Panc1 (cell line): ENCODE measurements at regions not wholly inside any gene's neighbourhood (a gene's known extent, or its start where the extent isn't known, plus 50 kb on each side); places are given as distances from the start of the nearest gene placed in this dataset.

Experiments
- ATAC-seq: fragments of 200-7000 bp; cut with Tn5 transposase; 2 replicates; pipeline ENCODE4 v1.9.1; 2020; ENCODE audit warnings: mild to moderate bottlenecking, moderate library complexity
- BruUV-seq: library from RNA; stranded (reverse); fragments of 400-500 nt; replicated peaks from 2 replicates; lab custom pipeline; 2021; lab: Mats Ljungman, UMichigan
- CTCF ChIA-PET: fragments of 300-600 bp; sonication (Branson Sonifier 250); formaldehyde crosslinking; loops from one replicate; lab custom pipeline; 2022; ENCODE audit warnings: antibody characterized with exemption; lab: Charles Lee
- POLR2A ChIA-PET: fragments of 300-600 bp; sonication (Branson Sonifier 250); formaldehyde crosslinking; loops from one replicate; lab custom pipeline; 2022; ENCODE audit warnings: antibody characterized with exemption; lab: Charles Lee
- DNase-seq: peaks from one replicate; pipeline ENCODE4 v3.0.0-alpha.2; 2010; ENCODE audit warnings: low read depth, low spot score
- H3K27ac ChIP-seq: 2 replicates; pipeline ENCODE4 v1.5.1; 2011; ENCODE audit warnings: mild to moderate bottlenecking, low read length, inconsistent platforms
- H3K27me3 ChIP-seq: fragments of 200-500 bp; sonication (Bioruptor generic); 2 replicates; pipeline ENCODE4 v1.6.0; 2014; ENCODE audit warnings: low read length, inconsistent platforms; ENCODE audit not compliant: control insufficient read depth, insufficient read depth
- H3K36me3 ChIP-seq: fragments of 200-500 bp; sonication (Bioruptor generic); 2 replicates; pipeline ENCODE4 v1.5.1; 2014; ENCODE audit warnings: inconsistent platforms, mild to moderate bottlenecking, low read length, moderate library complexity; ENCODE audit not compliant: control insufficient read depth, insufficient read depth
- H3K4me1 ChIP-seq: 2 replicates; pipeline ENCODE4 v1.5.1; 2011; ENCODE audit warnings: inconsistent platforms, mild to moderate bottlenecking, low read length, moderate library complexity; ENCODE audit not compliant: control insufficient read depth, insufficient read depth
- H3K4me3 ChIP-seq, 2 experiments: 2 replicates each; pipeline ENCODE4 v1.5.1; 2011 to 2012; ENCODE audit warnings: low read depth in 2 of 2, low read length in 2 of 2, mild to moderate bottlenecking in 2 of 2, inconsistent platforms in 1 of 2, moderate library complexity in 1 of 2
- H3K9me3 ChIP-seq: fragments of 200-500 bp; sonication (Bioruptor generic); 2 replicates; pipeline ENCODE4 v1.5.1; 2014; ENCODE audit warnings: low read depth, mild to moderate bottlenecking, inconsistent platforms, low read length, moderate library complexity; ENCODE audit not compliant: control insufficient read depth, insufficient read depth
- CTCF ChIP-seq: fragments of 450-650 bp; IDR thresholded peaks from 2 replicates; pipeline ENCODE4 v1.5.1; 2017; ENCODE audit warnings: mild to moderate bottlenecking
- POLR2AphosphoS5 ChIP-seq: IDR thresholded peaks from 2 replicates; pipeline ENCODE4 v1.6.1; 2012; ENCODE audit warnings: mild to moderate bottlenecking, low read depth, low read length, moderate library complexity
- REST ChIP-seq, 2 experiments: IDR thresholded peaks; 2 replicates each; pipeline ENCODE4 v1.6.1; 2011 to 2012; ENCODE audit warnings: low read depth in 2 of 2, control low read depth in 1 of 2, low read length in 1 of 2, mild to moderate bottlenecking in 1 of 2, moderate library complexity in 1 of 2; ENCODE audit not compliant: insufficient read depth in 1 of 2
- SIN3A ChIP-seq: IDR thresholded peaks from 2 replicates; pipeline ENCODE4 v1.6.1; 2012; ENCODE audit warnings: low read depth, mild to moderate bottlenecking, low read length, moderate library complexity, borderline replicate concordance; ENCODE audit not compliant: insufficient read depth
- TCF7L2 ChIP-seq: IDR thresholded peaks from 2 replicates; pipeline ENCODE4 v1.6.1; 2011; ENCODE audit warnings: mild to moderate bottlenecking, low read depth, low read length, inconsistent platforms
- in situ Hi-C: cut with HindIII; loops from 2 replicates; pipeline ENCODE4 v1.10.0; 2016; ENCODE audit warnings: low sequenced_read_pairs, low pct_unique_long_range_greater_than_20kb
- intact Hi-C: fragments of 100-400 bp; cut with micrococcal nuclease; formaldehyde crosslinking; loops from one replicate; pipeline ENCODE4 v1.10.0; 2022; ENCODE audit not compliant: unreplicated experiment

GRCh38 chr1:68330391-68330790, 98.1 kb upstream of the WLS start:
- no TSS peak for BruUV-seq
- intact Hi-C loops, result no loop called here
- H3K4me1 ChIP-seq, result no peaks in the 10 kb centered on the region
- ChIA-PET POLR2A (no interaction called here), CTCF (no interaction called here)
- no peak for ATAC-seq
- no peak for DNase-seq
- H3K4me3 ChIP-seq, result no peak overlapping the region
- in situ Hi-C loops, result no loop called here
- no peaks in the 10 kb centered on the region for H3K27me3 ChIP-seq
- no peaks in the 10 kb centered on the region for H3K36me3 ChIP-seq
- H3K9me3 ChIP-seq, result no peaks in the 10 kb centered on the region
- no peak for TF ChIP-seq SIN3A
- no peak for TF ChIP-seq TCF7L2
- TF ChIP-seq CTCF, result no peak
- TF ChIP-seq POLR2AphosphoS5, result no peak
- TF ChIP-seq REST (IDR thresholded peaks at IDR 0.05; ENCODE audit: insufficient read depth in 1 of 2, low read depth in 2 of 2, low read length in 1 of 2), result no peak
- no peak overlapping the region for H3K27ac ChIP-seq

- no TSS peak for BruUV-seq
These were observed 96.9 kb upstream of the WLS start for GRCh38 chr1:68329096-68329835.

More at GRCh38 chr1:68329096-68329835, 96.9 kb upstream of the WLS start:
- in situ Hi-C loops (no loop called here), intact Hi-C loops (no loop called here)
- no peak for DNase-seq
- no peak overlapping the region for H3K4me3 ChIP-seq
- H3K9me3 ChIP-seq, result no peaks in the 10 kb centered on the region
- no peaks in the 10 kb centered on the region for H3K4me1 ChIP-seq
- no peak for TF ChIP-seq POLR2AphosphoS5
- no peak for TF ChIP-seq CTCF
- TF ChIP-seq SIN3A, result no peak
- TF ChIP-seq TCF7L2, result no peak
- TF ChIP-seq REST (IDR thresholded peaks at IDR 0.05; ENCODE audit: insufficient read depth in 1 of 2, low read depth in 2 of 2, low read length in 1 of 2), result no peak
- no peaks in the 10 kb centered on the region for H3K36me3 ChIP-seq
- ATAC-seq, result no peak
- no peaks in the 10 kb centered on the region for H3K27me3 ChIP-seq
- ChIA-PET POLR2A (no interaction called here), CTCF (no interaction called here)
- no peak overlapping the region for H3K27ac ChIP-seq
